H1 (cell line): ENCODE measurements at regions not wholly inside any gene's neighbourhood (a gene's known extent, or its start where the extent isn't known, plus 50 kb on each side); places are given as distances from the start of the nearest gene placed in this dataset.

Source experiments
- CTCF ChIA-PET: fragments of 300-600 bp; sonication (Branson Sonifier 250); formaldehyde crosslinking; loops from one replicate; lab custom pipeline; 2021; ENCODE audit not compliant: partially characterized antibody; lab: Charles Lee
- POLR2A ChIA-PET: fragments of 300-600 bp; sonication (Branson Sonifier 250); formaldehyde crosslinking; loops from one replicate; lab custom pipeline; 2021; ENCODE audit warnings: inconsistent platforms; ENCODE audit not compliant: partially characterized antibody; lab: Charles Lee
- DNase-seq, 2 experiments: peaks; one replicate each; pipeline versions ENCODE4 v3.0.0 to v3.0.0-alpha.2; 2010 to 2022; ENCODE audit warnings: low spot score in 2 of 2, low read depth in 1 of 2, mixed read lengths in 1 of 2
- FAIRE-seq: peaks from 2 replicates; lab custom pipeline; 2011; peaks lifted over from hg19 to GRCh38; lab: Jason Lieb, UNC
- H2AFZ ChIP-seq: 2 replicates; pipeline ENCODE4 v1.8.1; 2012; ENCODE audit warnings: low read length, inconsistent platforms
- H2AK5ac ChIP-seq: 2 replicates; pipeline ENCODE4 v1.6.1; 2013; ENCODE audit warnings: low read depth, low read length
- H2BK120ac ChIP-seq: replicated peaks from 2 replicates; pipeline ENCODE3; 2013; ENCODE audit warnings: low read depth, low read length, inconsistent platforms
- H2BK12ac ChIP-seq: 2 replicates; pipeline ENCODE4 v1.6.1; 2013; ENCODE audit warnings: low read depth, low read length
- H2BK15ac ChIP-seq: 2 replicates; pipeline ENCODE4 v1.6.1; 2013; ENCODE audit warnings: low read length
- H2BK20ac ChIP-seq: 2 replicates; pipeline ENCODE4 v1.6.1; 2013; ENCODE audit warnings: low read length
- H2BK5ac ChIP-seq: 2 replicates; pipeline ENCODE4 v1.6.1; 2013; ENCODE audit warnings: low read depth, low read length
- H3K14ac ChIP-seq: 2 replicates; pipeline ENCODE4 v1.6.1; 2013; ENCODE audit warnings: inconsistent platforms; ENCODE audit not compliant: insufficient read length
- H3K18ac ChIP-seq: 2 replicates; pipeline ENCODE4 v1.6.1; 2013; ENCODE audit warnings: low read length; ENCODE audit errors: extremely low read depth
- H3K23ac ChIP-seq: 2 replicates; pipeline ENCODE4 v1.6.1; 2013; ENCODE audit warnings: inconsistent platforms; ENCODE audit not compliant: insufficient read length
- H3K23me2 ChIP-seq: 2 replicates; pipeline ENCODE4 v1.6.1; 2013; ENCODE audit warnings: low read depth, low read length
- H3K27ac ChIP-seq: 2 replicates; pipeline ENCODE4 v1.6.1; 2011; ENCODE audit warnings: low read depth, low read length, inconsistent platforms
- H3K27me3 ChIP-seq, 4 experiments: replicated peaks in 1 of 4; 1 replicate in 1 of 4; 2 replicates in 3 of 4; pipeline versions ENCODE4 v1.6.1 to v1.8.1; 2011 to 2013; ENCODE audit warnings: low read length in 3 of 4, mild to moderate bottlenecking in 3 of 4, inconsistent platforms in 2 of 4, mixed read lengths in 2 of 4, moderate library complexity in 1 of 4; ENCODE audit not compliant: control insufficient read depth in 3 of 4, insufficient read depth in 3 of 4; ENCODE audit errors: extremely low read depth in 1 of 4
- H3K36me3 ChIP-seq, 4 experiments: 2 replicates each; pipeline versions ENCODE4 v1.6.1 to v1.8.1; 2011 to 2013; ENCODE audit warnings: mild to moderate bottlenecking in 4 of 4, low read length in 3 of 4, moderate library complexity in 2 of 4, control low read depth in 1 of 4, inconsistent platforms in 1 of 4; ENCODE audit not compliant: insufficient read depth in 4 of 4, control insufficient read depth in 2 of 4
- H3K4ac ChIP-seq: replicated peaks from 2 replicates; pipeline ENCODE3; 2013; ENCODE audit warnings: low read length, low read depth, mixed read lengths, inconsistent platforms; ENCODE audit not compliant: insufficient read length
- H3K4me1 ChIP-seq, 4 experiments: replicated peaks in 1 of 4; 1 replicate in 1 of 4; 2 replicates in 3 of 4; pipeline versions ENCODE4 v1.6.1 to v1.8.1; 2011 to 2013; ENCODE audit warnings: low read length in 3 of 4, inconsistent platforms in 2 of 4, mixed read lengths in 1 of 4; ENCODE audit not compliant: insufficient read depth in 4 of 4, control insufficient read depth in 3 of 4
- H3K4me2 ChIP-seq, 2 experiments: 2 replicates each; pipeline versions ENCODE4 v1.6.1 to v1.8.1; 2011 to 2013; ENCODE audit warnings: low read depth in 2 of 2, low read length in 2 of 2, control low read depth in 1 of 2, inconsistent platforms in 1 of 2, mild to moderate bottlenecking in 1 of 2; ENCODE audit not compliant: insufficient read depth in 1 of 2
- H3K4me3 ChIP-seq, 4 experiments: fragments of 200-600, 300-600 bp in 1 of 4; sonication (generic), shearing (Covaris generic), sonication (Bioruptor Twin) in 1 of 4; 2 replicates each; pipeline versions ENCODE4 v1.5.1 to v1.8.1; 2011 to 2016; ENCODE audit warnings: low read length in 4 of 4, low read depth in 3 of 4, control low read depth in 2 of 4, inconsistent platforms in 2 of 4, mild to moderate bottlenecking in 2 of 4, mixed read lengths in 1 of 4, moderate library complexity in 1 of 4; ENCODE audit not compliant: insufficient read depth in 2 of 4; ENCODE audit errors: extremely low read depth in 1 of 4
- H3K56ac ChIP-seq: replicated peaks from 2 replicates; pipeline ENCODE3; 2013; ENCODE audit warnings: low read depth, mild to moderate bottlenecking, mixed read lengths, low read length, inconsistent platforms; ENCODE audit not compliant: insufficient read length
- H3K79me1 ChIP-seq: 2 replicates; pipeline ENCODE4 v1.6.1; 2013; ENCODE audit warnings: low read depth, low read length, control low read depth
- H3K79me2 ChIP-seq, 2 experiments: 2 replicates each; pipeline versions ENCODE4 v1.6.1 to v1.8.1; 2012 to 2013; ENCODE audit warnings: low read length in 2 of 2, mild to moderate bottlenecking in 2 of 2, inconsistent platforms in 1 of 2; ENCODE audit not compliant: insufficient read depth in 2 of 2, control insufficient read depth in 1 of 2
- H3K9ac ChIP-seq, 4 experiments: replicated peaks in 1 of 4; 1 replicate in 1 of 4; 2 replicates in 3 of 4; pipeline versions ENCODE4 v1.6.1 to v1.8.1; 2011 to 2013; ENCODE audit warnings: low read depth in 3 of 4, low read length in 3 of 4, control low read depth in 2 of 4, mild to moderate bottlenecking in 2 of 4, moderate library complexity in 2 of 4, inconsistent platforms in 1 of 4; ENCODE audit errors: extremely low read depth in 1 of 4
- H3K9me3 ChIP-seq, 2 experiments: 2 replicates each; pipeline versions ENCODE4 v1.6.1 to v1.8.1; 2012 to 2013; ENCODE audit warnings: mild to moderate bottlenecking in 2 of 2, moderate library complexity in 2 of 2, control low read depth in 1 of 2, inconsistent platforms in 1 of 2, low read depth in 1 of 2, low read length in 1 of 2, mixed read lengths in 1 of 2; ENCODE audit not compliant: insufficient read depth in 2 of 2
- H4K20me1 ChIP-seq, 2 experiments: replicated peaks in 1 of 2; 2 replicates each; pipeline versions ENCODE3 to v1.8.1; 2011 to 2013; ENCODE audit warnings: inconsistent platforms in 2 of 2, low read length in 2 of 2, mild to moderate bottlenecking in 1 of 2; ENCODE audit not compliant: insufficient read depth in 2 of 2, control insufficient read depth in 1 of 2
- H4K5ac ChIP-seq: 2 replicates; pipeline ENCODE4 v1.6.1; 2013; ENCODE audit warnings: low read length, low read depth, mixed read lengths, inconsistent platforms; ENCODE audit not compliant: insufficient read length
- H4K8ac ChIP-seq: 2 replicates; pipeline ENCODE4 v1.8.0; 2013; ENCODE audit warnings: mild to moderate bottlenecking, moderate library complexity, low read length, inconsistent platforms; ENCODE audit not compliant: insufficient read depth; ENCODE audit errors: extremely low read depth
- H4K91ac ChIP-seq: replicated peaks from 2 replicates; pipeline ENCODE3; 2013; ENCODE audit warnings: low read length, mixed read lengths, inconsistent platforms; ENCODE audit not compliant: insufficient read length
- ATF2 ChIP-seq: IDR thresholded peaks from 2 replicates; pipeline ENCODE4 v1.6.1; 2012; ENCODE audit warnings: low read length, inconsistent platforms
- BACH1 ChIP-seq: IDR thresholded peaks from 2 replicates; pipeline ENCODE4 v1.6.1; 2012; ENCODE audit warnings: low read length, improper control_type of control experiment
- CEBPB ChIP-seq: IDR thresholded peaks from 2 replicates; pipeline ENCODE4 v1.6.1; 2012; ENCODE audit warnings: low read depth, low read length
- CREB1 ChIP-seq: IDR thresholded peaks from 2 replicates; pipeline ENCODE4 v1.6.1; 2012; ENCODE audit warnings: inconsistent platforms
- CTCF ChIP-seq, 3 experiments: IDR thresholded peaks; 1 replicate in 2 of 3; 2 replicates in 1 of 3; pipeline versions ENCODE4 v1.5.1 to v1.6.1; 2011; ENCODE audit warnings: low read length in 3 of 3, mild to moderate bottlenecking in 3 of 3, inconsistent platforms in 2 of 3, low read depth in 1 of 3, moderate library complexity in 1 of 3; ENCODE audit not compliant: insufficient read depth in 1 of 3; ENCODE audit errors: control extremely low read depth in 1 of 3
- GTF2F1 ChIP-seq: IDR thresholded peaks from 2 replicates; pipeline ENCODE4 v1.6.1; 2012; ENCODE audit warnings: low read depth, low read length, improper control_type of control experiment, borderline replicate concordance
- HDAC6 ChIP-seq: IDR thresholded peaks from one replicate; pipeline ENCODE4 v1.7.1; 2012; ENCODE audit warnings: low read depth, mild to moderate bottlenecking, inconsistent platforms, low read length, moderate library complexity
- JUN ChIP-seq: IDR thresholded peaks from 2 replicates; pipeline ENCODE4 v1.6.1; 2011; ENCODE audit warnings: low read depth, mild to moderate bottlenecking, improper control_type of control experiment, low read length
- NRF1 ChIP-seq: IDR thresholded peaks from 2 replicates; pipeline ENCODE4 v1.6.1; 2011; ENCODE audit warnings: mild to moderate bottlenecking, low read depth, low read length, improper control_type of control experiment
- RFX5 ChIP-seq: IDR thresholded peaks from 2 replicates; pipeline ENCODE4 v1.6.1; 2011; ENCODE audit warnings: low read depth, low read length, improper control_type of control experiment, borderline replicate concordance
- TCF12 ChIP-seq: IDR thresholded peaks from 2 replicates; pipeline ENCODE4 v1.6.1; 2011; ENCODE audit warnings: low read depth, mild to moderate bottlenecking, low read length
- TEAD4 ChIP-seq: IDR thresholded peaks from 2 replicates; pipeline ENCODE4 v1.6.1; 2012; ENCODE audit warnings: low read depth, low read length, inconsistent platforms, mixed read lengths

GRCh38 chr3:191637611-191638010 lies 176.6 kb downstream of the PYDC2 start:
- H4K5ac ChIP-seq: no peak overlapping the region
- DNase-seq: no peak
- no peak overlapping the region for H3K18ac ChIP-seq
- no peak overlapping the region for H2BK15ac ChIP-seq
- H3K4me2 ChIP-seq: no peak overlapping the region
- H3K4ac ChIP-seq: no peak overlapping the region
- no peaks in the 10 kb centered on the region for H3K23me2 ChIP-seq
- H4K91ac ChIP-seq: no peak overlapping the region
- H3K4me3 ChIP-seq: no peak overlapping the region
- H3K4me1 ChIP-seq: no peaks in the 10 kb centered on the region
- H3K14ac ChIP-seq: no peak overlapping the region
- no peaks in the 10 kb centered on the region for H3K79me1 ChIP-seq
- H2BK120ac ChIP-seq: no peak overlapping the region
- H3K36me3 ChIP-seq: no peaks in the 10 kb centered on the region
- no peaks in the 10 kb centered on the region for H4K20me1 ChIP-seq
- no peaks in the 10 kb centered on the region for H3K27me3 ChIP-seq
- H3K79me2 ChIP-seq: no peaks in the 10 kb centered on the region
- H3K9ac ChIP-seq: no peak overlapping the region
- CTCF ChIA-PET: no interaction called here
- no peak overlapping the region for H3K27ac ChIP-seq
- no peak for FAIRE-seq
- H2AK5ac ChIP-seq: no peak overlapping the region
- H3K23ac ChIP-seq: no peak overlapping the region
- no peak overlapping the region for H3K56ac ChIP-seq
- H4K8ac ChIP-seq: no peak overlapping the region
- POLR2A ChIA-PET: no interaction called here
- no peaks in the 10 kb centered on the region for H3K9me3 ChIP-seq
- no peak overlapping the region for H2BK12ac ChIP-seq
- no peak overlapping the region for H2AFZ ChIP-seq
- no peak overlapping the region for H2BK20ac ChIP-seq
- no peak overlapping the region for H2BK5ac ChIP-seq
- TF ChIP-seq TCF12 (no peak), GTF2F1 (no peak), TEAD4 (no peak), NRF1 (no peak), BACH1 (no peak), JUN (no peak), CREB1 (no peak), CTCF (IDR thresholded peaks at IDR 0.05; ENCODE audit: control extremely low read depth in 1 of 3, insufficient read depth in 1 of 3, low read depth in 1 of 3, low read length in 3 of 3) (no peak), CEBPB (no peak), HDAC6 (no peak), ATF2 (no peak), RFX5 (no peak)
